MCF 10A (cell line): ENCODE measurements at regions not wholly inside any gene's neighbourhood (a gene's known extent, or its start where the extent isn't known, plus 50 kb on each side); places are given as distances from the start of the nearest gene placed in this dataset.

Experiments
- BruUV-seq: library from RNA; stranded (reverse); fragments of 400-500 nt; replicated peaks from 2 replicates; lab custom pipeline; 2021; lab: Mats Ljungman, UMichigan
- CTCF ChIA-PET: fragments of 300-600 bp; sonication (Branson Sonifier 250); formaldehyde crosslinking; extraction: SDS; loops from one replicate; lab custom pipeline; 2021; ENCODE audit warnings: antibody characterized with exemption, inconsistent platforms; lab: Yijun Ruan, JAX
- POLR2A ChIA-PET: fragments of 300-600, 350-650 bp; sonication (Branson Sonifier 250); formaldehyde crosslinking; extraction: SDS; loops from one replicate; lab custom pipeline; 2020; ENCODE audit warnings: antibody characterized with exemption, inconsistent platforms; lab: Yijun Ruan, JAX
- DNase-seq: peaks from one replicate; pipeline ENCODE4 v3.0.0-alpha.2; 2018; ENCODE audit not compliant: unreplicated experiment
- H3K27ac Mint-ChIP-seq: one replicate; pipeline ENCODE4 v1.8.0; 2022; ENCODE audit warnings: mild to moderate bottlenecking, low read depth, mixed read lengths; ENCODE audit not compliant: unreplicated experiment
- H3K27me3 Mint-ChIP-seq: one replicate; pipeline ENCODE4 v1.8.0; 2022; ENCODE audit warnings: mixed read lengths; ENCODE audit not compliant: insufficient read depth, unreplicated experiment
- H3K36me3 Mint-ChIP-seq: one replicate; pipeline ENCODE4 v1.8.0; 2022; ENCODE audit warnings: mild to moderate bottlenecking, moderate library complexity, mixed read lengths; ENCODE audit not compliant: insufficient read depth, unreplicated experiment
- H3K4me1 Mint-ChIP-seq: one replicate; pipeline ENCODE4 v1.8.0; 2022; ENCODE audit warnings: mixed read lengths; ENCODE audit not compliant: insufficient read depth, unreplicated experiment
- H3K4me3 Mint-ChIP-seq: one replicate; pipeline ENCODE4 v1.8.0; 2022; ENCODE audit warnings: mild to moderate bottlenecking, moderate library complexity, mixed read lengths; ENCODE audit not compliant: unreplicated experiment
- H3K9me3 Mint-ChIP-seq: one replicate; pipeline ENCODE4 v1.8.0; 2022; ENCODE audit warnings: mixed read lengths; ENCODE audit not compliant: unreplicated experiment
- intact Hi-C: fragments of 100-400 bp; cut with micrococcal nuclease; formaldehyde crosslinking; loops from 2 replicates; pipeline ENCODE4 v1.14.1; 2022
- TF ChIP-seq, protein P1 (sequence below): fragments of 200-600 bp; IDR thresholded peaks from one replicate; pipeline ENCODE4 v1.8.0; 2022; ENCODE audit warnings: antibody characterized with exemption, mild to moderate bottlenecking; ENCODE audit not compliant: unreplicated experiment

DNA sequence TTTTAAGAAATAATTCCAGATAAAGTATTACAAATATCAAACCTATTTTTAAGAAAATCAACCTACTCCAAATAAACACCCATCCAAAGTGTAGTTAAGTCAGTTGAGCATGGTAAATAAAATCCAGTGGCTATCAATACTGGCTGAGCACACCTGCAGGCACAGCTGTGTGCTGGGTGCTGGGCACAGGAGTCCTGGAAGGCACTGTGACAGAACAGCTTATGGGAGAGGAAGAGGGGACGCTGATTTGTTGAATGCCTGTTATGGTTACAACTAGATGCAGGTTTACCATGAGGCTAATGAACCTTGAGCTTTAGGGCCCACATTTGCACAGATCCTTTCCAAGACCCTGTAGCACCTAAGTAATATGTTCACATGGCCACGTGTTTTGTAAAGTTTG, 202.7 kb downstream of the MTX2 start:
- intact Hi-C loops, result no loop called here
- peak overlapping the region; percentile 87 for H3K27ac Mint-ChIP-seq
- no peak for DNase-seq
- BruUV-seq, result no TSS peak
- no peaks in the 10 kb centered on the region for H3K27me3 Mint-ChIP-seq
- ChIA-PET POLR2A (interaction anchor here (0.6 to 3.8 kb wide), 9 partner anchors 10 to 124 kb away, joined by 3 to 39 read pairs (median 13); no protein-coding TSS in a partner anchor), CTCF (interaction anchor here (0.5 to 3.0 kb wide), 7 partner anchors 17 to 375 kb away, joined by 3 to 15 read pairs (median 4); no protein-coding TSS in a partner anchor)
- H3K36me3 Mint-ChIP-seq, result no peaks in the 10 kb centered on the region
- no peaks in the 10 kb centered on the region for H3K9me3 Mint-ChIP-seq
- H3K4me1 Mint-ChIP-seq, result peaks cover 16% of the 10 kb centered on the region
- TF ChIP-seq, protein P1, sequence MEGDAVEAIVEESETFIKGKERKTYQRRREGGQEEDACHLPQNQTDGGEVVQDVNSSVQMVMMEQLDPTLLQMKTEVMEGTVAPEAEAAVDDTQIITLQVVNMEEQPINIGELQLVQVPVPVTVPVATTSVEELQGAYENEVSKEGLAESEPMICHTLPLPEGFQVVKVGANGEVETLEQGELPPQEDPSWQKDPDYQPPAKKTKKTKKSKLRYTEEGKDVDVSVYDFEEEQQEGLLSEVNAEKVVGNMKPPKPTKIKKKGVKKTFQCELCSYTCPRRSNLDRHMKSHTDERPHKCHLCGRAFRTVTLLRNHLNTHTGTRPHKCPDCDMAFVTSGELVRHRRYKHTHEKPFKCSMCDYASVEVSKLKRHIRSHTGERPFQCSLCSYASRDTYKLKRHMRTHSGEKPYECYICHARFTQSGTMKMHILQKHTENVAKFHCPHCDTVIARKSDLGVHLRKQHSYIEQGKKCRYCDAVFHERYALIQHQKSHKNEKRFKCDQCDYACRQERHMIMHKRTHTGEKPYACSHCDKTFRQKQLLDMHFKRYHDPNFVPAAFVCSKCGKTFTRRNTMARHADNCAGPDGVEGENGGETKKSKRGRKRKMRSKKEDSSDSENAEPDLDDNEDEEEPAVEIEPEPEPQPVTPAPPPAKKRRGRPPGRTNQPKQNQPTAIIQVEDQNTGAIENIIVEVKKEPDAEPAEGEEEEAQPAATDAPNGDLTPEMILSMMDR, result no peak
- no peak overlapping the region for H3K4me3 Mint-ChIP-seq

DNA sequence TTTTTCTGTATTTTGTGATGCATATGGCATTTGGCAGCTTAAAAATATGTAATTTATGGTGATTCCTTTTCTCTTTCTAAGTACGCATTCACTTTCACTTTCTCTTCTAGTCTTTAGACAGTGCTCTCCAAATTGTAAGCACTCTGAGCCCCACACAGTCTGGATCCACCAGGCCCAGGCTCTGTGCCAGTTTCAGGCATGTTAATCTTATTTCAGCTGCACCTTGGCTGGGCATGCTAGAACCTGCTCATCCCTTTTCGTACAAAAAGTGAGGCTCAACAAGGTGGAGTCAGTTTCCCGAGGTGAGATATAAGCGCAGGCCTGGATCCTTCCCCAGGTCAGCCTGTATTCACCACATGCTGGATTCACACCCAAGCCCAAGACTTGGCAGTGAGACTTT, 203.9 kb downstream of the MTX2 start:
- intact Hi-C loops, result no loop called here
- TF ChIP-seq, protein P1, result no peak
- DNase-seq, result peak; percentile 97
- ChIA-PET POLR2A (interaction anchor here (0.8 to 3.8 kb wide), 14 partner anchors 9 to 164 kb away, joined by 3 to 39 read pairs (median 8); no protein-coding TSS in a partner anchor), CTCF (interaction anchor here (0.6 to 3.0 kb wide), 8 partner anchors 14 to 346 kb away, joined by 3 to 23 read pairs (median 4); no protein-coding TSS in a partner anchor)
- BruUV-seq, result no TSS peak
- Mint-ChIP-seq H3K4me1 (peaks cover 16% of the 10 kb centered on the region), H3K27ac (peak overlapping the region; percentile 87), H3K9me3 (no peaks in the 10 kb centered on the region), H3K27me3 (no peaks in the 10 kb centered on the region), H3K36me3 (no peaks in the 10 kb centered on the region), H3K4me3 (peak overlapping the region; percentile 73)

DNA sequence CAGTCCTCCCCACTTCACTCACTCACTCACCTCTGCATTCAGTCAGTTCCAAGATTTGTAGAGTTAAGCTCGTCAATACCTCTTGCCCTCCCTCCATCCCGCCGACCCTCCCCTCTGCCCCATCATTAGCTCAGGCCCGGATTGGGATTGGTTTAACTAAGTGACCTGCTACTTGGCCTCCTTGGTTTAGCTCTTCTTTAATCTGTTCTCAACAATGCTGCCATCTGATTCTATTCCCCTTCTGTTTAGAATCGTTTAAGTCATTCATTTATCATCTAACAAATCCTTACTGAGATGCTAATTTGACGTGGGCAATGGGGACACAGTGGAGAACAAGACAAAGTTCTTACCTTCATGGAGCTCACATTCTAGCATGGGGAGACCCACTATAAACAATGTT, 204.6 kb downstream of the MTX2 start:
- no peak for DNase-seq
- TF ChIP-seq, protein P1, result no peak
- no TSS peak for BruUV-seq
- Mint-ChIP-seq H3K27ac (no peak overlapping the region), H3K4me1 (peaks cover 16% of the 10 kb centered on the region), H3K36me3 (no peaks in the 10 kb centered on the region), H3K9me3 (no peaks in the 10 kb centered on the region), H3K27me3 (no peaks in the 10 kb centered on the region), H3K4me3 (no peak overlapping the region)
- ChIA-PET POLR2A (interaction anchor here (0.6 to 3.8 kb wide), 12 partner anchors 10 to 1458 kb away, joined by 3 to 39 read pairs (median 9); no protein-coding TSS in a partner anchor), CTCF (interaction anchor here (0.6 to 3.0 kb wide), 8 partner anchors 13 to 347 kb away, joined by 3 to 23 read pairs (median 4); no protein-coding TSS in a partner anchor)
- intact Hi-C loops, result no loop called here

DNA sequence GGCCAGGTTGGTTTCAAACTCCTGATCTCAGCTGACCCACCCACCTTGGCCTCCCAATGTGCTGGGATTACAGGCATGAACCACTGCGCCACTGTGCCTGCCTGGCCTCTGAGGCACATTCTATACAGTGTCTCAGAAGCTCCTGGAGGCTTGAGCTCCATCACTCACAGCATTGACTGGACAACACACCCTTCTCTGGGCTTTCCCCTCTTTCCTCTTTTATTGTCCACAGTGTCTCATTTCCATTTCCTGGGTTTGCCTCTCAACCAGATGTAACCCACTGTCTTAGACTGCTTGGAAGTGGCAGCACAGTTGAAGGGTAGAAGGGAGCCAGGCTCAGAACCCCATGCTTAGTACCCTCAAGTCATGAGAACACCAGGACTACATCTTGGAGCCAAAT, 208.1 kb downstream of the MTX2 start:
- CTCF ChIA-PET, result interaction anchor here (0.5 to 1.5 kb wide), 4 partner anchors 8 to 824 kb away, joined by 3 to 4 read pairs (median 3); no protein-coding TSS in a partner anchor
- H3K27ac Mint-ChIP-seq, result no peak overlapping the region
- POLR2A ChIA-PET, result interaction anchor here (2.0 kb wide), 1 partner anchor 13 kb away, joined by 4 read pairs; no protein-coding TSS in a partner anchor
- H3K9me3 Mint-ChIP-seq, result no peaks in the 10 kb centered on the region
- TF ChIP-seq, protein P1, result no peak
- no peaks in the 10 kb centered on the region for H3K27me3 Mint-ChIP-seq
- intact Hi-C loops, result no loop called here
- H3K36me3 Mint-ChIP-seq, result no peaks in the 10 kb centered on the region
- no TSS peak for BruUV-seq
- no peak for DNase-seq
- H3K4me1 Mint-ChIP-seq, result peaks cover 16% of the 10 kb centered on the region
- H3K4me3 Mint-ChIP-seq, result no peak overlapping the region
